ENCODE measurements at regions not wholly inside any gene's neighbourhood (a gene's known extent, or its start where the extent isn't known, plus 50 kb on each side); places are given as distances from the start of the nearest gene placed in this dataset.

- ChIA-PET POLR2A (no interaction called here), CTCF (interaction anchor here (0.6 kb wide), 1 partner anchor 1258 kb away, joined by 3 read pairs; no protein-coding TSS in a partner anchor)
- no peak for TF ChIP-seq FOXK2 (IDR thresholded peaks at IDR 0.05)
- TF ChIP-seq CTBP1 (IDR thresholded peaks at IDR 0.05; ENCODE audit: borderline replicate concordance): no peak
- TF ChIP-seq NFRKB (IDR thresholded peaks at IDR 0.05): no peak
- no peak for TF ChIP-seq ELF4 (IDR thresholded peaks at IDR 0.05)
- no peak for TF ChIP-seq SUZ12 (IDR thresholded peaks at IDR 0.05)
- no peak for TF ChIP-seq PKNOX1 (IDR thresholded peaks at IDR 0.05)
- TF ChIP-seq ARNT (IDR thresholded peaks at IDR 0.05): no peak
- TF ChIP-seq HDGF (IDR thresholded peaks at IDR 0.05; ENCODE audit: borderline replicate concordance): no peak
- no peak for TF ChIP-seq FOXA1 (IDR thresholded peaks at IDR 0.05)
- no peak for TF ChIP-seq BHLHE40 (IDR thresholded peaks at IDR 0.05; ENCODE audit: borderline replicate concordance)
- TF ChIP-seq FOXM1 (IDR thresholded peaks at IDR 0.05; ENCODE audit: borderline replicate concordance): no peak
- TF ChIP-seq LEF1 (IDR thresholded peaks at IDR 0.05; ENCODE audit: borderline replicate concordance): no peak
- no peak for TF ChIP-seq L3MBTL2 (conservative IDR thresholded peaks at IDR 0.05)
- TF ChIP-seq TARDBP (IDR thresholded peaks at IDR 0.05): no peak
- TF ChIP-seq ZNF384 (IDR thresholded peaks at IDR 0.05): no peak
- TF ChIP-seq SP1 (IDR thresholded peaks at IDR 0.05): no peak
- DNase-seq (ENCODE audit: extremely low spot score): no peak
Observed at GRCh38 chr2:38504169-38504568, 98.6 kb downstream of the HNRNPLL start.

GRCh38 chr2:38502107-38502506 lies 100.6 kb downstream of the HNRNPLL start:
- ChIA-PET POLR2A (no interaction called here), CTCF (no interaction called here)
- no peak for TF ChIP-seq ARNT (IDR thresholded peaks at IDR 0.05)
- TF ChIP-seq NFRKB (IDR thresholded peaks at IDR 0.05): no peak
- no peak for TF ChIP-seq ELF4 (IDR thresholded peaks at IDR 0.05)
- TF ChIP-seq L3MBTL2 (conservative IDR thresholded peaks at IDR 0.05): no peak
- TF ChIP-seq CTBP1 (IDR thresholded peaks at IDR 0.05; ENCODE audit: borderline replicate concordance): no peak
- TF ChIP-seq FOXM1 (IDR thresholded peaks at IDR 0.05; ENCODE audit: borderline replicate concordance): no peak
- no peak for TF ChIP-seq HDGF (IDR thresholded peaks at IDR 0.05; ENCODE audit: borderline replicate concordance)
- no peak for TF ChIP-seq FOXA1 (IDR thresholded peaks at IDR 0.05)
- no peak for TF ChIP-seq LEF1 (IDR thresholded peaks at IDR 0.05; ENCODE audit: borderline replicate concordance)
- no peak for TF ChIP-seq PKNOX1 (IDR thresholded peaks at IDR 0.05)
- no peak for TF ChIP-seq SP1 (IDR thresholded peaks at IDR 0.05)
- TF ChIP-seq BHLHE40 (IDR thresholded peaks at IDR 0.05; ENCODE audit: borderline replicate concordance): no peak
- no peak for TF ChIP-seq TARDBP (IDR thresholded peaks at IDR 0.05)
- TF ChIP-seq FOXK2 (IDR thresholded peaks at IDR 0.05): no peak
- no peak for TF ChIP-seq SUZ12 (IDR thresholded peaks at IDR 0.05)
- no peak for TF ChIP-seq ZNF384 (IDR thresholded peaks at IDR 0.05)
- DNase-seq (ENCODE audit: extremely low spot score): no peak

GRCh38 chr2:38500283-38500634 lies 102.5 kb downstream of the HNRNPLL start:
- ChIA-PET CTCF (no interaction called here), POLR2A (no interaction called here)
- TF ChIP-seq SP1 (IDR thresholded peaks at IDR 0.05) (no peak), HDGF (IDR thresholded peaks at IDR 0.05; ENCODE audit: borderline replicate concordance) (no peak), FOXM1 (IDR thresholded peaks at IDR 0.05; ENCODE audit: borderline replicate concordance) (no peak), FOXK2 (IDR thresholded peaks at IDR 0.05) (no peak), CTBP1 (IDR thresholded peaks at IDR 0.05; ENCODE audit: borderline replicate concordance) (no peak), BHLHE40 (IDR thresholded peaks at IDR 0.05; ENCODE audit: borderline replicate concordance) (no peak), TARDBP (IDR thresholded peaks at IDR 0.05) (no peak), FOXA1 (IDR thresholded peaks at IDR 0.05) (no peak), LEF1 (IDR thresholded peaks at IDR 0.05; ENCODE audit: borderline replicate concordance) (no peak)
- DNase-seq (ENCODE audit: extremely low spot score): no peak

- TF ChIP-seq ELF4 (IDR thresholded peaks at IDR 0.05) (no peak), ZNF384 (IDR thresholded peaks at IDR 0.05) (no peak), LEF1 (IDR thresholded peaks at IDR 0.05; ENCODE audit: borderline replicate concordance) (no peak), PKNOX1 (IDR thresholded peaks at IDR 0.05) (no peak), BHLHE40 (IDR thresholded peaks at IDR 0.05; ENCODE audit: borderline replicate concordance) (no peak), FOXA1 (IDR thresholded peaks at IDR 0.05) (no peak), NFRKB (IDR thresholded peaks at IDR 0.05) (no peak), ARNT (IDR thresholded peaks at IDR 0.05) (no peak), SUZ12 (IDR thresholded peaks at IDR 0.05) (no peak), FOXM1 (IDR thresholded peaks at IDR 0.05; ENCODE audit: borderline replicate concordance) (no peak), HDGF (IDR thresholded peaks at IDR 0.05; ENCODE audit: borderline replicate concordance) (no peak), TARDBP (IDR thresholded peaks at IDR 0.05) (no peak), SP1 (IDR thresholded peaks at IDR 0.05) (no peak), FOXK2 (IDR thresholded peaks at IDR 0.05) (no peak), L3MBTL2 (conservative IDR thresholded peaks at IDR 0.05) (no peak), CTBP1 (IDR thresholded peaks at IDR 0.05; ENCODE audit: borderline replicate concordance) (no peak)
- ChIA-PET CTCF (interaction anchor here (0.7 kb wide), 1 partner anchor 8 kb away, joined by 3 read pairs; no protein-coding TSS in a partner anchor), POLR2A (no interaction called here)
- no peak for DNase-seq (ENCODE audit: extremely low spot score)
Observed at GRCh38 chr2:38499548-38500282, 103.0 kb downstream of the HNRNPLL start.

GRCh38 chr2:38498045-38498481 lies 104.7 kb downstream of the HNRNPLL start:
- TF ChIP-seq ELF4 (IDR thresholded peaks at IDR 0.05) (no peak), ARNT (IDR thresholded peaks at IDR 0.05) (no peak), PKNOX1 (IDR thresholded peaks at IDR 0.05) (peak; percentile 62), L3MBTL2 (conservative IDR thresholded peaks at IDR 0.05) (no peak)
- no peak for DNase-seq (ENCODE audit: extremely low spot score)
- ChIA-PET POLR2A (interaction anchor here (0.5 kb wide), 1 partner anchor 18 kb away, joined by 3 read pairs; no protein-coding TSS in a partner anchor), CTCF (interaction anchor here (1.0 kb wide), 1 partner anchor 10 kb away, joined by 7 read pairs; no protein-coding TSS in a partner anchor)

Measured in HEK293T (cell line).